CD4-positive, alpha-beta T cell (primary cell): ENCODE measurements at regions not wholly inside any gene's neighbourhood (a gene's known extent, or its start where the extent isn't known, plus 50 kb on each side); places are given as distances from the start of the nearest gene placed in this dataset.

Experiments
- ATAC-seq: fragments of 200-7000 bp; cut with Tn5 transposase; one replicate; pipeline ENCODE4 v1.10.0; 2022; ENCODE audit warnings: mild to moderate bottlenecking; ENCODE audit not compliant: poor library complexity
- CTCF ChIA-PET: fragments of 350-600 bp; sonication (Branson Sonifier 250); formaldehyde crosslinking; loops from one replicate; lab custom pipeline; 2021; ENCODE audit warnings: antibody characterized with exemption, inconsistent platforms; lab: Charles Lee
- POLR2A ChIA-PET: fragments of 350-600 bp; sonication (Branson Sonifier 250); formaldehyde crosslinking; loops from one replicate; lab custom pipeline; 2021; ENCODE audit warnings: antibody characterized with exemption, inconsistent platforms; lab: Charles Lee
- DNase-seq, 14 experiments: peaks; one replicate each; pipeline ENCODE4 v3.0.0-alpha.2; 2013 to 2020; ENCODE audit warnings: mixed read lengths in 2 of 14
- H3K27ac ChIP-seq, 2 donors: one replicate each; pipeline versions ENCODE4 v1.5.1 to v1.7.0; 2013; ENCODE audit warnings: low read length in 2 of 2, low read depth in 1 of 2, mild to moderate bottlenecking in 1 of 2
- H3K27me3 ChIP-seq, 2 experiments: 1 replicate in 1 of 2; 2 replicates in 1 of 2; pipeline versions ENCODE4 v1.6.1 to v1.7.0; 2013; ENCODE audit warnings: low read length in 2 of 2, control low read depth in 1 of 2, mild to moderate bottlenecking in 1 of 2, moderate library complexity in 1 of 2; ENCODE audit not compliant: insufficient read depth in 2 of 2, control insufficient read depth in 1 of 2
- H3K36me3 ChIP-seq: one replicate; pipeline ENCODE4 v1.6.1; 2013; ENCODE audit warnings: low read length, control low read depth; ENCODE audit not compliant: insufficient read depth
- H3K4me1 ChIP-seq: one replicate; pipeline ENCODE4 v1.6.1; 2013; ENCODE audit warnings: low read length, control low read depth; ENCODE audit not compliant: insufficient read depth
- H3K4me3 ChIP-seq: one replicate; pipeline ENCODE4 v1.5.1; 2013; ENCODE audit warnings: mild to moderate bottlenecking, low read length, moderate library complexity
- H3K9me3 ChIP-seq, 2 experiments: 1 replicate in 1 of 2; 2 replicates in 1 of 2; pipeline versions ENCODE4 v1.6.1 to v1.7.0; 2013; ENCODE audit warnings: low read length in 2 of 2, mild to moderate bottlenecking in 2 of 2, control low read depth in 1 of 2, moderate library complexity in 1 of 2; ENCODE audit not compliant: control insufficient read depth in 1 of 2, insufficient read depth in 1 of 2
- H3K27ac Mint-ChIP-seq: one replicate; pipeline ENCODE4 v1.8.0; 2020; ENCODE audit warnings: mixed read lengths
- H3K27me3 Mint-ChIP-seq: one replicate; pipeline ENCODE4 v1.8.0; 2021; ENCODE audit warnings: mixed read lengths
- H3K36me3 Mint-ChIP-seq: one replicate; pipeline ENCODE4 v1.8.0; 2021; ENCODE audit warnings: low read depth, mixed read lengths
- H3K4me1 Mint-ChIP-seq: one replicate; pipeline ENCODE4 v1.8.0; 2021; ENCODE audit warnings: low read depth, mixed read lengths
- H3K4me3 Mint-ChIP-seq: one replicate; pipeline ENCODE4 v1.8.0; 2020; ENCODE audit warnings: mild to moderate bottlenecking, mixed read lengths
- H3K9me3 Mint-ChIP-seq: one replicate; pipeline ENCODE4 v1.8.0; 2020; ENCODE audit warnings: mixed read lengths
- intact Hi-C, 2 experiments: fragments of 100-400 bp; cut with DNase I in 1 of 2; cut with micrococcal nuclease in 1 of 2; formaldehyde crosslinking; loops; one replicate each; pipeline versions ENCODE4 v1.15.1 to v1.9.0; 2023 to 2025; cut with DNase I, micrococcal nuclease
- TF ChIP-seq, protein P1 (sequence below): fragments of 200-600 bp; IDR thresholded peaks from one replicate; pipeline ENCODE4 v1.8.0; 2022; ENCODE audit warnings: antibody characterized with exemption, mild to moderate bottlenecking

DNA sequence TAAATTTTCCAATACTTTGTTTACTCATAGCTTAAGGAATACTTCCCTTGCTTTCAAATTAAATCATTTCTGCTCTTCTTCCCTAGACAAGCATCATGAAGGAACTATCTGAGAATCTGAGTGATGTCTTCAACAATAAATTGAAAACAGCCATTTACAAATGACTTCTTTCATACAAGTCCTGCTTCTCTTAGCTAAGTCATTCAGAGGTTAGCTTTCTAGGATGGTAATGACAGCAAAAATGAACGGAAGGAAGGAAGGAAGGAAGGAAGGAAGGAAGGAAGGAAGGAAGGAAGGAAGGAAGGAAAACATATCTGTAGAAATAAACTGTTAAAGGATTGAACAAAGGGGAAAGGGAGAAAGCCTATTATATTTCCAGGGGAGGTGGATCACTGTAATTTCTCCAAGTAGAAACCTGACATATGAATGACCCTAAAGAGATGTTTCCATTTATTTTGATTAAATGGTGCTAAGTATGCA, 335.0 kb upstream of the KYNU start:
- intact Hi-C loops, result no loop called here
- DNase-seq (no peak), ATAC-seq (no peak)
- peaks cover 2% of the 10 kb centered on the region for H3K9me3 Mint-ChIP-seq
- TF ChIP-seq, protein P1, sequence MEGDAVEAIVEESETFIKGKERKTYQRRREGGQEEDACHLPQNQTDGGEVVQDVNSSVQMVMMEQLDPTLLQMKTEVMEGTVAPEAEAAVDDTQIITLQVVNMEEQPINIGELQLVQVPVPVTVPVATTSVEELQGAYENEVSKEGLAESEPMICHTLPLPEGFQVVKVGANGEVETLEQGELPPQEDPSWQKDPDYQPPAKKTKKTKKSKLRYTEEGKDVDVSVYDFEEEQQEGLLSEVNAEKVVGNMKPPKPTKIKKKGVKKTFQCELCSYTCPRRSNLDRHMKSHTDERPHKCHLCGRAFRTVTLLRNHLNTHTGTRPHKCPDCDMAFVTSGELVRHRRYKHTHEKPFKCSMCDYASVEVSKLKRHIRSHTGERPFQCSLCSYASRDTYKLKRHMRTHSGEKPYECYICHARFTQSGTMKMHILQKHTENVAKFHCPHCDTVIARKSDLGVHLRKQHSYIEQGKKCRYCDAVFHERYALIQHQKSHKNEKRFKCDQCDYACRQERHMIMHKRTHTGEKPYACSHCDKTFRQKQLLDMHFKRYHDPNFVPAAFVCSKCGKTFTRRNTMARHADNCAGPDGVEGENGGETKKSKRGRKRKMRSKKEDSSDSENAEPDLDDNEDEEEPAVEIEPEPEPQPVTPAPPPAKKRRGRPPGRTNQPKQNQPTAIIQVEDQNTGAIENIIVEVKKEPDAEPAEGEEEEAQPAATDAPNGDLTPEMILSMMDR, result no peak
- no peaks in the 10 kb centered on the region for H3K4me1 ChIP-seq
- ChIA-PET CTCF (no interaction called here), POLR2A (no interaction called here)
- H3K27me3 Mint-ChIP-seq, result no peaks in the 10 kb centered on the region
- peaks cover 0 to 14% of the 10 kb centered on the region in 2 experiments for H3K9me3 ChIP-seq
- no peak overlapping the region for H3K4me3 Mint-ChIP-seq
- no peaks in the 10 kb centered on the region for H3K4me1 Mint-ChIP-seq
- no peaks in the 10 kb centered on the region for H3K36me3 ChIP-seq
- H3K27ac ChIP-seq, result no peak overlapping the region
- no peaks in the 10 kb centered on the region for H3K36me3 Mint-ChIP-seq
- H3K27me3 ChIP-seq, result no peaks in the 10 kb centered on the region
- no peak overlapping the region for H3K4me3 ChIP-seq
- no peak overlapping the region for H3K27ac Mint-ChIP-seq

DNA sequence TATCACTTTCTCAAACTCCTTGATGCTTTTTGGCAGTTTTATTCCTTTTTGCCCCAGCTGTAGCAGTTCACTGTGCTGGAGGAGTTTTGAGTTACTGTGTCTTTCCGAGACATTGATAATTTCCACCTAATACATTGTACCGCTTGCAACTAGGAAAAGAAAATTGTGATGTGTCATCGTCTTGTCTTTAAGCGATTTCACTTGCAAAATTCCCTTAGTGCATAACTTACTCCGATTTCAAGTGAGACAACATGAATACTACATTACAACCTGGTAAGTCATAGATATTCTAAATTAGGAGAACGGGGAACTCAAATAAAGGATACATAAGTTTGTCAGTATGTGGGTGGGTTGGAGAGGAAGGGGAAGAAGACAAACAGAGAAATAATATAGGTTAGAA, 340.5 kb upstream of the KYNU start:
- Histone ChIP-seq H3K36me3 (no peaks in the 10 kb centered on the region), H3K9me3 (peaks cover 0 to 9% of the 10 kb centered on the region in 2 experiments), H3K27me3 (no peaks in the 10 kb centered on the region), H3K4me3 (no peak overlapping the region), H3K27ac (no peak overlapping the region), H3K4me1 (no peaks in the 10 kb centered on the region)
- Mint-ChIP-seq H3K27ac (no peak overlapping the region), H3K36me3 (no peaks in the 10 kb centered on the region), H3K9me3 (no peaks in the 10 kb centered on the region), H3K27me3 (no peaks in the 10 kb centered on the region), H3K4me3 (no peak overlapping the region), H3K4me1 (no peaks in the 10 kb centered on the region)
- ChIA-PET POLR2A (no interaction called here), CTCF (no interaction called here)
- TF ChIP-seq, protein P1, result no peak
- intact Hi-C loops, result no loop called here
- ATAC-seq (no peak), DNase-seq (no peak)

DNA sequence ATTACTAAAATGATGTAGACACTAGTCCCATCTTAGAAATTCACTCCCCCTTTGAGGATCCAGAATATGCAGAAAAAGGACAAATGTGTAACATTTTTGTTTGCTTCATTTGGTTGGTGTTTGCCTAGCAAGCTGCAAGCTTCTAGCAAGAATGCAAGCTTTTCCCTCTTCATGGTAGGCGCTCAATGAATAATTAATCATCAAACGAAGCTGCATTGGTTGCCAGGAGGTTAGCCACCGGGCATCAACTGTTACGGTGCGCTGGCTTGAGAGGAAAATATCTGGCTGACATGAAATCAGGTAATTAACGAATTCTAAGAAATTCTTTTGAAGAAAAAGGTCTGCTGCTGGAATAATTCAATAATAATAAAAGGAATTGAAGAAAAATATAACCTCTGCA, 341.0 kb upstream of the KYNU start:
- Mint-ChIP-seq H3K9me3 (no peaks in the 10 kb centered on the region), H3K27ac (no peak overlapping the region), H3K4me1 (no peaks in the 10 kb centered on the region), H3K36me3 (no peaks in the 10 kb centered on the region), H3K27me3 (no peaks in the 10 kb centered on the region), H3K4me3 (no peak overlapping the region)
- TF ChIP-seq, protein P1, result no peak
- CTCF ChIA-PET, result no interaction called here
- DNase-seq (no peak), ATAC-seq (no peak)
- POLR2A ChIA-PET, result no interaction called here
- Histone ChIP-seq H3K4me3 (no peak overlapping the region), H3K36me3 (no peaks in the 10 kb centered on the region), H3K27me3 (no peaks in the 10 kb centered on the region), H3K27ac (no peak overlapping the region), H3K4me1 (no peaks in the 10 kb centered on the region), H3K9me3 (peaks cover 0 to 10% of the 10 kb centered on the region in 2 experiments)
- intact Hi-C loops, result no loop called here
